Sigmoid colon (tissue), 6 donors: ENCODE measurements at regions not wholly inside any gene's neighbourhood (a gene's known extent, or its start where the extent isn't known, plus 50 kb on each side); places are given as distances from the start of the nearest gene placed in this dataset.
A peak's percentile ranks its signal among the peaks of the same experiment; 100 is the strongest.

Source experiments
- DNase-seq: peaks from one replicate; pipeline ENCODE4 v3.0.0-alpha.2; 2019
- H3K27ac ChIP-seq, 4 donors: fragments of 200-600 bp; sonication (generic); one replicate each; pipeline ENCODE4 v1.5.1; 2016 to 2019; ENCODE audit warnings: mild to moderate bottlenecking in 1 of 4
- H3K27me3 ChIP-seq, 3 donors: fragments of 200-600 bp; sonication (generic); one replicate each; pipeline ENCODE4 v1.5.1; 2019; ENCODE audit warnings: mild to moderate bottlenecking in 1 of 3
- H3K36me3 ChIP-seq, 4 donors: fragments of 200-600 bp; sonication (generic); one replicate each; pipeline ENCODE4 v1.5.1; 2016 to 2019
- H3K4me1 ChIP-seq, 4 donors: fragments of 200-600 bp; sonication (generic); one replicate each; pipeline ENCODE4 v1.5.1; 2017 to 2019
- H3K4me3 ChIP-seq, 4 donors: fragments of 200-600 bp; sonication (generic); one replicate each; pipeline ENCODE4 v1.5.1; 2017 to 2019; ENCODE audit warnings: mild to moderate bottlenecking in 2 of 4, moderate library complexity in 1 of 4
- H3K9me3 ChIP-seq, 4 donors: fragments of 200-600 bp in 3 of 4; sonication (generic) in 3 of 4; one replicate each; pipeline versions ENCODE4 v1.5.1 to v1.6.1; 2013 to 2019
- EP300 ChIP-seq, 4 donors: sonication (generic); formaldehyde crosslinking; IDR thresholded peaks; one replicate each; pipeline ENCODE4 v1.6.1; 2017; ENCODE audit warnings: antibody characterized with exemption in 4 of 4
- POLR2A ChIP-seq, 2 donors: fragments of 450-650 bp; IDR thresholded peaks; one replicate each; pipeline ENCODE4 v1.6.1; 2016; ENCODE audit warnings: antibody characterized with exemption in 2 of 2, mild to moderate bottlenecking in 2 of 2, moderate library complexity in 2 of 2
- POLR2AphosphoS5 ChIP-seq, 4 donors: sonication (generic); formaldehyde crosslinking; IDR thresholded peaks; one replicate each; pipeline ENCODE4 v1.6.1; 2017; ENCODE audit warnings: antibody characterized with exemption in 4 of 4
- WGBS, 2 donors: extraction: QIAGEN DNeasy Blood & Tissue Kit; methylation state at CpG; one replicate each; pipeline ENCODE4 v1.1.7; 2013; 5-methylcytosine and 5-hydroxymethylcytosine counted together
- intact Hi-C: fragments of 100-400 bp; cut with DNase I; formaldehyde crosslinking; loops from one replicate; pipeline ENCODE4 v1.15.1; 2023
- TF ChIP-seq, protein P1 (sequence below), 4 experiments: fragments of 450-650 bp in 3 of 4; fragments of 200-600 bp in 1 of 4; IDR thresholded peaks; one replicate each; pipeline ENCODE4 v1.5.1; 2016 to 2019; ENCODE audit warnings: antibody characterized with exemption in 4 of 4, mild to moderate bottlenecking in 3 of 4, moderate library complexity in 2 of 4
- donor health status: healthy with polysubstance abuse.
- donor health status: healthy.

- DNase-seq: no peak
- Histone ChIP-seq H3K27ac (no peak overlapping the region), H3K4me1 (peaks cover 0 to 31% (median 17%) of the 10 kb centered on the region in 4 donors), H3K36me3 (no peaks in the 10 kb centered on the region), H3K27me3 (no peaks in the 10 kb centered on the region), H3K4me3 (no peak overlapping the region), H3K9me3 (no peaks in the 10 kb centered on the region)
- WGBS, 2 donors: 85 to 89% methylated on average over 5 of the region's 5 CpGs
- peak in 1 of 4 donors; percentile 42 for TF ChIP-seq EP300 (IDR thresholded peaks at IDR 0.05)
- TF ChIP-seq, protein P1, sequence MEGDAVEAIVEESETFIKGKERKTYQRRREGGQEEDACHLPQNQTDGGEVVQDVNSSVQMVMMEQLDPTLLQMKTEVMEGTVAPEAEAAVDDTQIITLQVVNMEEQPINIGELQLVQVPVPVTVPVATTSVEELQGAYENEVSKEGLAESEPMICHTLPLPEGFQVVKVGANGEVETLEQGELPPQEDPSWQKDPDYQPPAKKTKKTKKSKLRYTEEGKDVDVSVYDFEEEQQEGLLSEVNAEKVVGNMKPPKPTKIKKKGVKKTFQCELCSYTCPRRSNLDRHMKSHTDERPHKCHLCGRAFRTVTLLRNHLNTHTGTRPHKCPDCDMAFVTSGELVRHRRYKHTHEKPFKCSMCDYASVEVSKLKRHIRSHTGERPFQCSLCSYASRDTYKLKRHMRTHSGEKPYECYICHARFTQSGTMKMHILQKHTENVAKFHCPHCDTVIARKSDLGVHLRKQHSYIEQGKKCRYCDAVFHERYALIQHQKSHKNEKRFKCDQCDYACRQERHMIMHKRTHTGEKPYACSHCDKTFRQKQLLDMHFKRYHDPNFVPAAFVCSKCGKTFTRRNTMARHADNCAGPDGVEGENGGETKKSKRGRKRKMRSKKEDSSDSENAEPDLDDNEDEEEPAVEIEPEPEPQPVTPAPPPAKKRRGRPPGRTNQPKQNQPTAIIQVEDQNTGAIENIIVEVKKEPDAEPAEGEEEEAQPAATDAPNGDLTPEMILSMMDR (IDR thresholded peaks at IDR 0.05): no peak
- TF ChIP-seq POLR2AphosphoS5 (IDR thresholded peaks at IDR 0.05): peak; percentile 23 to 88 (median 70)
- no peak for TF ChIP-seq POLR2A (IDR thresholded peaks at IDR 0.05)
- intact Hi-C loops: loop anchor here (10.0 kb wide), 1 partner anchor 92 kb away; the partner anchor contains the start of gene TNPO1
Measured at GRCh38 chr5:72722792-72723452, 93.5 kb upstream of the TNPO1 start.

GRCh38 chr5:72721844-72722243 lies 94.6 kb upstream of the TNPO1 start:
- peak; percentile 72 to 93 (median 84) for TF ChIP-seq POLR2AphosphoS5 (IDR thresholded peaks at IDR 0.05)
- TF ChIP-seq POLR2A (IDR thresholded peaks at IDR 0.05): no peak
- TF ChIP-seq, protein P1 (IDR thresholded peaks at IDR 0.05): no peak
- TF ChIP-seq EP300 (IDR thresholded peaks at IDR 0.05): peak in 1 of 4 donors; percentile 65
- H3K27me3 ChIP-seq: no peaks in the 10 kb centered on the region
- no peak overlapping the region for H3K4me3 ChIP-seq
- H3K9me3 ChIP-seq: no peaks in the 10 kb centered on the region
- whole genome bisulfite sequencing, 2 donors: 90 to 95% methylated on average over 2 of the region's 2 CpGs
- no peak overlapping the region for H3K27ac ChIP-seq
- no peaks in the 10 kb centered on the region for H3K36me3 ChIP-seq
- H3K4me1 ChIP-seq: peaks cover 0 to 31% (median 17%) of the 10 kb centered on the region in 4 donors
- intact Hi-C loops: loop anchor here (10.0 kb wide), 1 partner anchor 93 kb away; the partner anchor contains the start of gene TNPO1
- no peak for DNase-seq

DNA sequence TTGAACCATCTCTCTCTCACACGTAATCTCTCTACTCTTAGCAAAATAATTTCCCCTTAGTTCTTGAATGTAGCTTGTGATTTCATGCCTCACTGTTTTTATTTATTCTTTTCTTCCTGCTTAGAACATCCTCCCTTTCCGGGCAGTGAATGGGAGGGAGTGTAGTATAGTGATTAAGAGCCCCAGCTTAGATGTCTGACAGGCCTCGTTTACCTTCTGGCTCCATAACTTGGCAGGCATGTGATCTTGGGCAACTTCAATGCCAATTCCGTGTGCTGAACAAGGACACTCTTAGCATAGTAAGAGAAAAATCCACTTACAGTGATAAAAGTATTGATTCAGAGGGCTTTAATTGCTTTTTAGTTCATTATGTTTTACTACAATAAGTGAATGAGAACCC lies 96.3 kb upstream of the TNPO1 start:
- 63 to 80% methylated on average over 4 of the region's 4 CpGs for WGBS, 2 donors
- intact Hi-C loops: loop anchor here (10.0 kb wide), 1 partner anchor 95 kb away; the partner anchor contains the start of gene TNPO1
- DNase-seq: no peak
- Histone ChIP-seq H3K27me3 (no peaks in the 10 kb centered on the region), H3K4me3 (no peak overlapping the region), H3K9me3 (no peaks in the 10 kb centered on the region), H3K4me1 (peaks cover 0 to 31% (median 17%) of the 10 kb centered on the region in 4 donors), H3K36me3 (no peaks in the 10 kb centered on the region), H3K27ac (no peak overlapping the region)
- TF ChIP-seq POLR2A (IDR thresholded peaks at IDR 0.05) (no peak), POLR2AphosphoS5 (IDR thresholded peaks at IDR 0.05) (no peak), EP300 (IDR thresholded peaks at IDR 0.05) (no peak)
- TF ChIP-seq, protein P1 (IDR thresholded peaks at IDR 0.05): no peak

DNA sequence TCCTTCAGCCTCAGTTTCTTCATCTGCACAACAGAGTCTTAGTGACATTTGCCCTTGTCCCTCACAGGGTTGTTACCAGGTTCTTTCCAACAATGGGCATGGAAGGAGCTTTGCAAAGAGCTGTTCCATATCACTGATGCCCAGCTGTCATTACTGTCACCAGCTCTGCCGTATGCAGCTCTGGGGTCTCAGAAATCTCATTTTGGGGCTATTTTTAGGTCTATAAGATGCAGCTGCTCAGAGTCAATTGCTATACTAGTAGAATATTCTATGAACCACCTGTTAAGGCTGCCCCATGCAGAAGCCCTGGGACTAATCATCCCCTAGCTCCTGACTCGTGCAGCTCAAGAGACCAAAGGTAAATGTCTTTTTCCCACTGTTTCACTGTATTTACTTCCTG lies 105.1 kb upstream of the TNPO1 start:
- no peak for DNase-seq
- no peaks in the 10 kb centered on the region for H3K27me3 ChIP-seq
- WGBS, 2 donors: 62 to 69% methylated on average over 2 of the region's 2 CpGs
- H3K4me1 ChIP-seq: no peaks in the 10 kb centered on the region
- no peak overlapping the region for H3K4me3 ChIP-seq
- intact Hi-C loops: no loop called here
- no peaks in the 10 kb centered on the region for H3K9me3 ChIP-seq
- H3K27ac ChIP-seq: no peak overlapping the region
- no peaks in the 10 kb centered on the region for H3K36me3 ChIP-seq
- TF ChIP-seq POLR2AphosphoS5 (IDR thresholded peaks at IDR 0.05): no peak
- TF ChIP-seq POLR2A (IDR thresholded peaks at IDR 0.05): no peak
- TF ChIP-seq, protein P1 (IDR thresholded peaks at IDR 0.05): no peak
- no peak for TF ChIP-seq EP300 (IDR thresholded peaks at IDR 0.05)
